Activated gamma-delta T cell treated with anti-CD3 and anti-CD28 coated beads, Interleukin-2, amount 50 U/mL, for 16 hours (primary cell): ENCODE measurements at regions not wholly inside any gene's neighbourhood (a gene's known extent, or its start where the extent isn't known, plus 50 kb on each side); places are given as distances from the start of the nearest gene placed in this dataset.
"Not testable (repeated sequence)": the region's sequence is repeated elsewhere in the genome, so short reads cannot be mapped to it uniquely, and the experiment has no call there.

ENCODE experiments used
- DNase-seq: peaks from one replicate; pipeline ENCODE4 v3.0.0-alpha.2; 2020; ENCODE audit warnings: low read depth

DNA sequence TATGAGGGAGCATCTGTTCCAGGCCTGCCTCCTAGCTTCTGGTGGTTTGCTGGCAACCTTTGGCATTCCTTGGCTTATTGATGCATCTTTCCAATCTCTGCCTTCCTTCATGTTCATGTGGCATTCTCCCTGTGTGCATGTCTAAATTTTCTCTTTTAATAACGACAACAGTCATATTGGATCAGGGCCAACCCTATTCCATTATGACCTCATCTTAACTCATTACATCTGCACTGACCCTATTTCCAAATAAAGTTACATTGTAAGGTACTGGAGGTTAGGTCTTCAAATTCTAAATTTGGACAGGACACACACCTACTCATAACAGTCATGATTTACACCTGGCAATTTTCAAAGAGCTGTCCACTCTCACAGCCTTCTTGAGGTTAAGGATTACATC is 117.2 kb upstream of the FGGY start:
- DNase-seq = no peak

DNA sequence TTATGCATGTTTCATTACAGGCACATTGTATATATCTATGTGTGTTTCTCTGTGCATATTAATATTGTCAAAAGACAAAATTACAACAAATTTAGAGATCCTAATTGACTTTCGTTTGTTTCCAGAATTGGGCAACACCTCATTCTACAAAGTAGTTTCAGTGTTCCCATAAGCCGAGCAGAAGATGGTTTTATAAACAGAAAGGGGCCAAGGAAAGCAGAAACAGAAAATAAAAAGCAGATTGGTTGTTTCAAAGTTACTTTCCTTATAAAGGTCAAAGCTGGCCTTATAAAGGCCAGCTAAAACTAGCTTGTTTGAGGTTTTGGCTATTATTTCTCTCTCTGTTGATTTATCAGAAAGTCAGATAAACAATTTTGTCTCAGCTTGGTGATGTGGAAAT is 116.2 kb upstream of the FGGY start:
- no peak for DNase-seq

GRCh38 chr1:59183749-59184317 is 113.1 kb upstream of the FGGY start:
- no peak for DNase-seq

DNA sequence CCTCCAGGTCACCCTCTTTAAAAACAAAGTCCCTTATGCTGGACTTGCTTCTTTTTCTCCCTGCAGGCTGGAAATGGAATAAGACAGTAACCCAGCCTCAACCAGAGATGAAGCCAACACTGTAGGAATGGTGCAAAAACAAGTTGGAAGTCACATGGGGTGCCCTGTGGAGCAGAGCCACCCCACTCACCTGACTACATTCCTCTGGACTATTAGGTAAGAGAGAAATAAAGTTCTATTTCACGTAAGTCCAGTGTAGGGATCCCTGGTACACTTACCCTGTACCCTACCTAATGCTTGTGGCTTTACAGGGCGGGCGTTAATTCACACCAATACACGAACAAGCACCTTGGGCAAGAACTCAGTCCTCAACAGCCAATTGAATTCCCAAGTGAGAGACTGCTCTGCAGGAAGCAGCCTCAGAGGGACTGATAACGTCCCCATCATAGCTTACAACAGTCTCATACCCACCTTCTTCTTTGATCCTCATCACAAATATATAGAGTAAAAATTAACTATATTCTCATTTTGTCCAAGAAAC is 112.5 kb upstream of the FGGY start:
- no peak for DNase-seq

DNA sequence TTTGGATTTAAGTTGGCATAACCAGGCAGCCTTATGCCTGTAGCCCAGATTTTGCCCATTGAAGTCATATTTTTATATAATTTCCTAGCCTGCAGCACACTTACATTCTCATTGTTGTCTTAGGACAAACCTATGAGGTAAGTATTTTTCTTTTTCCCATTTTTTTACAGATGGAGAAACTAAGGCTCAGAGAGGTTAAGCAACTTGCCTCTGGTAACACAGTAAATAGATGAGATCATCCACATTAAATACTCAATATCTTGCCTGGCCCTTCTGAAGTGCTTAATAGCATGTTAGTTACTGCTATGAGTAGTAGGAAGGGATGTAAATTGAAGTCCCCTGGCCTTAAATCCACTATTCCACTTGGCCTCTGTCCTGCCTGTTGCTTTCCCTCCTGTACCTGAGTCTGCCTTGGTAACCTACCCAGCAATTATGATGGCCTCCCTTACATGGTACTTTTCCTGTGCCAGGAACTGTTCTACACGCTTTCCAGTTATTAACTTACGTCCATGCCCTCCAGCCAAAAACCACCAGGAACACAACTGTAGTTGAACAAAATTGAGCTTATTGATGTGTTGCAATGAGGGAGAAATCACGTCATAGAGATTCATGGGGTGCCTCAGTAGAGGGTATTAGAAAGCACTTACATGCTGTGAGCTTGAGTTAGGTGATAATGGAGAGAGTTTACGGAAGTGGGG is 111.6 kb upstream of the FGGY start:
- no peak for DNase-seq

DNA sequence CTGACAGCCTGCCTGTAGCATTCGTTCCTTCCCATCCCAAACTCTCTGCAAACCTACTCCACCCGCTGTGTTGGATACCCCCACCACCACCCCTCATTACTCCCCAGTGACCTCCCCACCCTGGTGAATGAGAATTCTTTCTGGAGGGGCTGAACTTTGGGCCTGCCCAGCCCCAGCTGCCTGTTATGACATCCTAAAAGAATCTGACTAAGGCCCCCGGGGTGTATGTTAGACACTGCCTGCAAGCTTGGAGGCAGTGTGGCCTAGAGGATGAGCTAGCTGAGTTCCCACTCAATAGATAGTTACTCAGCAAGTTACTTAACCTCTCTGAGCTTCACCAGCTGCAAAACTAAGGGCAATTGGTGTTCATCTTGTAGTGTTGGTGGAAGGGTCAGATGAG is 110.2 kb upstream of the FGGY start:
- DNase-seq = no peak

GRCh38 chr1:59188413-59189213 is 108.3 kb upstream of the FGGY start:
- DNase-seq = no peak

- no peak for DNase-seq
Observed at GRCh38 chr1:59193443-59194093, 103.3 kb upstream of the FGGY start.

DNA sequence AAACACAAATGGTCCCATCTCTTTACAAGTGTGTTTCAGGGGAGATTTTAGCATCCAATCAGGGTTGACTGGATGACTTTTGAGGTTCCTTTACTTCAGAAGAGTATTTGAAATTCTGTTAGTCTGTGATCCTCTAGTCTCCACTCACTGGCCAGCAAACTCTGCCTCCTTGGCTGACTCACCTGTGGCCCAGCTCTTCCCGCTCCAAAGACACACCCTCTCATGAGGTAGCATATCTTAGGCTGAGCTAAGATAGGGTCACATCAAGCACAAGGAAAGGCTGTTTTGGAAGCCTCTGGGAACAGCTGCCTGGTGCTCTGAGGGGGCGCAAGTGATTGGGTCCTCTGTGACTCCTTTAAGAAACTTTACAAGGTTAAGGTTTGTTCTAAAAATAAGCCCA is 102.3 kb upstream of the FGGY start:
- no peak for DNase-seq

GRCh38 chr1:59195151-59195550 is 101.7 kb upstream of the FGGY start:
- no peak for DNase-seq

DNA sequence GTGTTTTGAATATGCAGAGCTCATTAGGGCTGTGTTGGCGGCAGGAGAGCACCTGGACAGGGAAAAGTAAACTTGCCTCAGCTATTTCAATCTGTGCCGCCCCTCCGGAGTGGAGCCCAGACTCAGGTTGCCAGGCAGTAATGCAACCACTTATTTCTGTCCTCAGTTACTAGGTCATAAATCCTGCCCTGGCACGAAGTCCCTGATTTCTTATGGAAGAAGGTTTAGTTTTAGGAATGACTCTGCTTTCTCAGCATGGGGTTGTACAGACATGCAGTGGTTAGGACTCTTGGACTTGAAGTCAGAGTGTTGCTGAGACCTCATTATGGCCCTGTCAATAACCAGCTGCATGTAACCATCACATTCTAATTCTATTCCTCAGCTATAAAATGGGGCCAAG is 98.3 kb upstream of the FGGY start:
- no peak for DNase-seq

- no peak for DNase-seq
Observed at GRCh38 chr1:59199147-59199546, 97.7 kb upstream of the FGGY start.

DNA sequence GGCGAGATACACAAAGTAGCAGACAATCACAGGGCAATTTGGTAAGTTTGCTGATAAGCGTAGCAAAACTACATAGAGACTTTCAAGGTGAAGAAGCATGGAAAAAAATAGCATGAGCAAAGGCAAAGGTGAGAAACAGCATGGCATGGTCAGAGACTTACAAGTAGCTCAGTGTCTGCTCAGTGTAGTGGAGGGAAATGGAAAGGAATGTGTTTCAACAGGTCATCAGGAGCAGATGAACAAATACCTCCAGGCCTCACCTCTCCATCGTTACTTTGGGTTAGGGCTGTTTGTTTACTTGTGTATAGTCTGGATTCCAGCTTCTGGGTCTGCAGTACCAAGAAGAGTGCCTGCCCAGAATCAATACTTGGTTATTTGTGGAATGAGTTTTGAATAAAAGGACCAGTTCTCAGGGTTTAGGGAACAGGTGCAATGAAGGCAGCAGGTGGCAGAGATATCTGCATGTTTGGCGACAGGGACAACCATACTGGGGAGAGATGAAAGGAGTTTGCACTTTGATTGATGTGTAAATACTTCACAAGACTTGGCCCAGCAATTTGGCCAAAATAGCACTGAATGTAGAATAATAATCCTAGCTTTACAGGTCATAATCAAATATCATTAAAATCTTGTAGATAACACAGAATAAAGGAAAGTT is 97.0 kb upstream of the FGGY start:
- DNase-seq = no peak

DNA sequence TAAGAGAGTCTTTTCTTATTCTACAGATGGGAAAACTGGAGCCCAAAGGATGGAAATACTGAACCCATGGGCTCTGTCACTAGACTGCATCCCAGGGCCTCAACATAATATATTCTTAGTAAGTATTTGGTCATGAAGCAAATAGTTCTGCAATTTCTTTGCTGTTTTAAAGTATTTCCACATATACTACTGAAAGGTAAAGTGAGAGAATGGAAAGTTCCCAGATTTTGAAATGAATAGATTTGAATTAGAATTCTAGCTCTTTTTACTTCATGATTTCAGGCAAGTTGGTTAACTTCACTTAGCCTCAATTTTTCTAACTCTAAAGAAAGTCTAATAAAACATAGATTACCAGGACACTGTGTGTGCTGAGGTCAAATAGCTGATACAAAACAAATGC is 95.6 kb upstream of the FGGY start:
- no peak for DNase-seq

DNA sequence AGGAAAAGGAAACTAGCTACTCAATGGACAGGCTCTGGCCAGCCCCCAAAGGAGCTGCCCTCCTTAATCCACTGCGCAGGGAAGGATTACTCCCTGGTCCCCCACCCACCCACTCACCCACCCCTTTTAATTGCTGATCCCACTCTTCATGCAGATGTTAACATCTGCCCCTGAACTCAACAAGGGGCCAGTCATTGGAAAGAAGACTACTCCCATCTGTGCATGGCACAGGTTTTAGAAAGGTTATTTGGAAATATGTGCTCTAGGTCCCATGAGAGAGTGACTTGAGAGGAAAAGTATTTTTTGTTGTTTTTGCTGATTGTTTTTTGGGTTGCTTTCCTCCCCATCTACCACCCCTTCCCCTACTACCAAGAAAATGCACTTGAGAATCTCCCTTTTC is 94.4 kb upstream of the FGGY start:
- no peak for DNase-seq

DNA sequence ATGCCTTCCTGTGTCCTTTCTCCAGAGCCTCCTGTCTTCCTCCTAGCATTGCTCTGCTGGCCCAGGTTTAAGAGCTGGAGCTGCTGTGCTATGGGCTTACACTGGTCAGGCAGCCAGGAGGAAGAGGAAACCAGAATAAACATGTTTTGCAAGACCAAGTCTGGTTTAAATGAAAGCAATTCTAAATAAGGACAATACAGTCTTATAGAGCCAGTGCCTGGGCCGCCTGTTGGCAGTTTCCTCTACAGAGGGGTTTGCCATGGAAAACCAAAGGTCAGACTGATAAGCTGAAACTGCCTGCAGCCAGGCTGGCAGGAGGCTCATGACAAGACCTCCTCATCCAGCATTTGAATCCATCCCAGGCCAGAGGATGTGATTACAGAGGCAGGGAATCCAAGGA is 92.9 kb upstream of the FGGY start:
- no peak for DNase-seq

DNA sequence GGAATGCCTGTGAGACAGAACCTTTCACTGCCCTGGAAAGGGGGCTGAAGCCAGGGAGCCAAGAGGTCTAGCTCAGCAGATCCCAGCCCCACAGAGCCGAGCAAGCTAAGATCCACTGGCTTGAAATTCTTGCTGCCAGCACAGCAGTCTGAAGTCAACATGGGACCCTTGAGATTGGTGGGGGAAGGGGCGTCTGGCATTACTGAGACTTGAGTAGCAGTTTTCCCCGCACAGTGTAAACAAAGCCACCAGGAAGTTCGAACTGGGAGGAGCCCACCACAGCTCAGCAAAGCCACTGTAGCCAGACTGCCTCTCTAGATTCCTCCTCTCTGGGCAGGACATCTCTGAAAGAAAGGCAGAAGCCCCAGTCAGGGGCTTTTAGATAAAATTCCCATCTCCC is 90.3 kb upstream of the FGGY start:
- DNase-seq = not testable (repeated sequence)

DNA sequence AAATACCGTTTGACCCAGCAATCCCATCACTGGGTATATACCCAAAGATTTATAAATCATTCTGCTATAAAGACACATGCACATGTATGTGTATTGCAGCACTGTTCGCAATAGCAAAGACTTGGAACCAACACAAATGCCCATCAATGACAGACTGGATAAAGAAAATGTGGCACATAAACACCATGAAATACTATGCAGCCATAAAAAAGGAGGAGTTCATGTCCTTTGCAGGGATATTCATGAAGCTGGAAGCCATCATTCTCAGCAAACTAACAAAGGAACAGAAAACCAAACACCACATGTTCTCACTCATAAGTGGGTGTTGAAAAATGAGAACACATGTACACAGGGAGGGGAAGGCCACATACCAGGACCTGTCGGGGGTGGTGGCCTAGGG is 86.5 kb upstream of the FGGY start:
- DNase-seq = not testable (repeated sequence)

DNA sequence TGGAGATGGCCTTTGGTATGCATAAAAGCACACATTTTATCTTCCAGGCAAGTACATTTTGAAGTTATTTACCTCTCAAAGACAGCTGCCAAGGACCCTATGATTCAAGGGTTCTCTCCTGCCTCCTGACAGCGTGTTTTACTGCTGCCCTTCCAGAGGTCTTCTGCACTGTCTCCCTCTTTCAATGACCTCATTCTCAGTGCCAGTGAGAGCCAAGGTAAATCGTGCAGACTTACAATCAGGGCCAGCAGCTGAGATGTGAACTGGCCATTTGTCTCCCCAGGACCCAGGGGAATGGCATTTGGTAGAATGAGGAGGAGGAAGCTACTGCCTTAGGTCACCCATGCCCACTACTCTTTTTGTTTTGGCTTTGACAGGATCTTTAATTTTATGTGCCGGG is 84.2 kb upstream of the FGGY start:
- DNase-seq = no peak

GRCh38 chr1:59214248-59215208 is 82.4 kb upstream of the FGGY start:
- DNase-seq = no peak

- no peak for DNase-seq
Observed at GRCh38 chr1:59215766-59216291, 81.1 kb upstream of the FGGY start.
